Gastrocnemius medialis (tissue), 4 donors: ENCODE measurements at regions not wholly inside any gene's neighbourhood (a gene's known extent, or its start where the extent isn't known, plus 50 kb on each side); places are given as distances from the start of the nearest gene placed in this dataset.

ENCODE experiments used
- ATAC-seq, 2 donors: fragments of 150-250 bp; one replicate each; pipeline ENCODE4 v1.9.1; 2016
- DNase-seq, 2 donors: peaks; one replicate each; pipeline ENCODE4 v3.0.0-alpha.2; 2019
- H3K27ac ChIP-seq, 4 donors: fragments of 200-600 bp; sonication (generic); 1 replicate in 1 of 4; 2 replicates in 3 of 4; pipeline ENCODE4 v1.5.1; 2016 to 2018; ENCODE audit warnings: mild to moderate bottlenecking in 2 of 4, moderate library complexity in 1 of 4
- H3K27me3 ChIP-seq, 3 donors: fragments of 200-600 bp; sonication (generic) in 2 of 3; 1 replicate in 1 of 3; 2 replicates in 2 of 3; pipeline versions ENCODE4 v1.5.1 to v1.6.0; 2016 to 2019; ENCODE audit warnings: mild to moderate bottlenecking in 1 of 3, moderate library complexity in 1 of 3
- H3K36me3 ChIP-seq, 2 donors: fragments of 200-600 bp; sonication (generic) in 1 of 2; one replicate each; pipeline ENCODE4 v1.5.1; 2017 to 2018
- H3K4me1 ChIP-seq, 2 donors: fragments of 200-600 bp; sonication (generic) in 1 of 2; one replicate each; pipeline ENCODE4 v1.5.1; 2016 to 2017; ENCODE audit warnings: mild to moderate bottlenecking in 2 of 2
- H3K4me3 ChIP-seq, 4 donors: fragments of 200-600 bp; sonication (generic) in 3 of 4; 1 replicate in 1 of 4; 2 replicates in 3 of 4; pipeline ENCODE4 v1.5.1; 2016 to 2019; ENCODE audit warnings: mild to moderate bottlenecking in 2 of 4
- H3K9me3 ChIP-seq, 3 donors: fragments of 200-600 bp; sonication (generic) in 2 of 3; 1 replicate in 1 of 3; 2 replicates in 2 of 3; pipeline ENCODE4 v1.5.1; 2016 to 2019
- POLR2A ChIP-seq, 2 donors: fragments of 450-650 bp; IDR thresholded peaks; one replicate each; pipeline ENCODE4 v1.6.1; 2017; ENCODE audit warnings: antibody characterized with exemption in 2 of 2, mild to moderate bottlenecking in 2 of 2, moderate library complexity in 2 of 2
- in situ Hi-C, 4 donors: fragments of 200-750 bp; cut with MboI; loops; one replicate each; pipeline versions ENCODE4 v1.15.0 to v1.8.0; 2017; ENCODE audit warnings: low sequenced_read_pairs in 4 of 4
- intact Hi-C: fragments of 100-400 bp; cut with DNase I; formaldehyde crosslinking; loops from one replicate; pipeline ENCODE4 v1.15.1; 2023; ENCODE audit warnings: low total_unique reads
- TF ChIP-seq, protein P1 (sequence below), 5 experiments: fragments of 450-650 bp in 3 of 5; fragments of 200-600 bp in 2 of 5; sonication (generic) in 2 of 5; IDR thresholded peaks in 4 of 5; conservative IDR thresholded peaks in 1 of 5; 1 replicate in 4 of 5; 2 replicates in 1 of 5; pipeline ENCODE4 v1.5.1; 2016 to 2019; ENCODE audit warnings: antibody characterized with exemption in 5 of 5, mild to moderate bottlenecking in 3 of 5, moderate library complexity in 3 of 5

GRCh38 chr5:31137676-31138075, 55.8 kb upstream of the CDH6 start:
- in situ Hi-C loops (no loop called here), intact Hi-C loops (no loop called here)

GRCh38 chr5:31135542-31135941, 57.9 kb upstream of the CDH6 start:
- H3K27ac ChIP-seq = no peak overlapping the region
- in situ Hi-C loops (no loop called here), intact Hi-C loops (no loop called here)
- DNase-seq = no peak
- H3K9me3 ChIP-seq = no peaks in the 10 kb centered on the region
- no peaks in the 10 kb centered on the region for H3K27me3 ChIP-seq
- no peaks in the 10 kb centered on the region for H3K4me1 ChIP-seq
- H3K4me3 ChIP-seq = no peak overlapping the region
- no peaks in the 10 kb centered on the region for H3K36me3 ChIP-seq
- no peak for ATAC-seq
- TF ChIP-seq, protein P1, sequence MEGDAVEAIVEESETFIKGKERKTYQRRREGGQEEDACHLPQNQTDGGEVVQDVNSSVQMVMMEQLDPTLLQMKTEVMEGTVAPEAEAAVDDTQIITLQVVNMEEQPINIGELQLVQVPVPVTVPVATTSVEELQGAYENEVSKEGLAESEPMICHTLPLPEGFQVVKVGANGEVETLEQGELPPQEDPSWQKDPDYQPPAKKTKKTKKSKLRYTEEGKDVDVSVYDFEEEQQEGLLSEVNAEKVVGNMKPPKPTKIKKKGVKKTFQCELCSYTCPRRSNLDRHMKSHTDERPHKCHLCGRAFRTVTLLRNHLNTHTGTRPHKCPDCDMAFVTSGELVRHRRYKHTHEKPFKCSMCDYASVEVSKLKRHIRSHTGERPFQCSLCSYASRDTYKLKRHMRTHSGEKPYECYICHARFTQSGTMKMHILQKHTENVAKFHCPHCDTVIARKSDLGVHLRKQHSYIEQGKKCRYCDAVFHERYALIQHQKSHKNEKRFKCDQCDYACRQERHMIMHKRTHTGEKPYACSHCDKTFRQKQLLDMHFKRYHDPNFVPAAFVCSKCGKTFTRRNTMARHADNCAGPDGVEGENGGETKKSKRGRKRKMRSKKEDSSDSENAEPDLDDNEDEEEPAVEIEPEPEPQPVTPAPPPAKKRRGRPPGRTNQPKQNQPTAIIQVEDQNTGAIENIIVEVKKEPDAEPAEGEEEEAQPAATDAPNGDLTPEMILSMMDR (IDR thresholded peaks at IDR 0.05 in 4 of 5, conservative IDR thresholded peaks at IDR 0.05 in 1 of 5) = no peak
- no peak for TF ChIP-seq POLR2A (IDR thresholded peaks at IDR 0.05)

More at GRCh38 chr5:31137676-31138075, 55.8 kb upstream of the CDH6 start:
- DNase-seq (no peak), ATAC-seq (no peak)
- H3K36me3 ChIP-seq = no peaks in the 10 kb centered on the region
- no peaks in the 10 kb centered on the region for H3K4me1 ChIP-seq
- no peaks in the 10 kb centered on the region for H3K9me3 ChIP-seq
- H3K27ac ChIP-seq = no peak overlapping the region
- TF ChIP-seq, protein P1 (IDR thresholded peaks at IDR 0.05 in 4 of 5, conservative IDR thresholded peaks at IDR 0.05 in 1 of 5) = no peak
- TF ChIP-seq POLR2A (IDR thresholded peaks at IDR 0.05) = no peak
- no peak overlapping the region for H3K4me3 ChIP-seq
- no peaks in the 10 kb centered on the region for H3K27me3 ChIP-seq

GRCh38 chr5:31133488-31133887, 60.0 kb upstream of the CDH6 start:
- no peak overlapping the region for H3K4me3 ChIP-seq
- H3K4me1 ChIP-seq = no peaks in the 10 kb centered on the region
- DNase-seq (no peak), ATAC-seq (no peak)
- intact Hi-C loops = no loop called here
- no peaks in the 10 kb centered on the region for H3K9me3 ChIP-seq
- in situ Hi-C loops = no loop called here
- H3K27ac ChIP-seq = no peak overlapping the region
- no peaks in the 10 kb centered on the region for H3K36me3 ChIP-seq
- no peaks in the 10 kb centered on the region for H3K27me3 ChIP-seq
- TF ChIP-seq, protein P1 (IDR thresholded peaks at IDR 0.05 in 4 of 5, conservative IDR thresholded peaks at IDR 0.05 in 1 of 5) = no peak
- no peak for TF ChIP-seq POLR2A (IDR thresholded peaks at IDR 0.05)

DNA sequence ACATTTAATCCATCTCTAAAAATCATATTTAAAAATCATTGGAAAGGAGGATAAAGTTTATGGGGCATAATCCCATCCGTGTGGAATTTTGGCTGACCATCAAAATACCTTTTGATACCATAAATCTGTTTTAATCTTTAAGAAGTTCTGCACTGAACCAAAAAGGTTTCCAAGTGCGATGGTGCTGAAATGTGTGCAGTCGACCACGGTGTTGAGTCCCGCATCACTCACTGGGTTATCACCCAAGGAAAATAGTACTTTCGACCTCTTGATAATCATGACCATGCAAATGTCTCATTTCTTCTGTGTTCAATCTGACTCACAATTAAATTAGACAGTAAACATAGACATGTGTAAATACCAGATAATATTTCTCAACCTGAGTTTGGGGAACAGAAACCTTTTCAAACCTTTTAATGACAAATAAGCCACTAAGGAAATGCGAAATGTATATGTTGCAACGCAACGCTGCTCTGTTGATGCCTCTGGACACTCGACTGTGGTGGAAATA, 62.0 kb upstream of the CDH6 start:
- H3K27me3 ChIP-seq = no peaks in the 10 kb centered on the region
- intact Hi-C loops = no loop called here
- H3K36me3 ChIP-seq = no peaks in the 10 kb centered on the region
- TF ChIP-seq, protein P1 (IDR thresholded peaks at IDR 0.05 in 4 of 5, conservative IDR thresholded peaks at IDR 0.05 in 1 of 5) = no peak
- no peak for TF ChIP-seq POLR2A (IDR thresholded peaks at IDR 0.05)
- no peak for DNase-seq
- no peak overlapping the region for H3K4me3 ChIP-seq
- H3K4me1 ChIP-seq = no peaks in the 10 kb centered on the region
- no peak for ATAC-seq
- in situ Hi-C loops = no loop called here
- H3K9me3 ChIP-seq = no peaks in the 10 kb centered on the region
- no peak overlapping the region for H3K27ac ChIP-seq

DNA sequence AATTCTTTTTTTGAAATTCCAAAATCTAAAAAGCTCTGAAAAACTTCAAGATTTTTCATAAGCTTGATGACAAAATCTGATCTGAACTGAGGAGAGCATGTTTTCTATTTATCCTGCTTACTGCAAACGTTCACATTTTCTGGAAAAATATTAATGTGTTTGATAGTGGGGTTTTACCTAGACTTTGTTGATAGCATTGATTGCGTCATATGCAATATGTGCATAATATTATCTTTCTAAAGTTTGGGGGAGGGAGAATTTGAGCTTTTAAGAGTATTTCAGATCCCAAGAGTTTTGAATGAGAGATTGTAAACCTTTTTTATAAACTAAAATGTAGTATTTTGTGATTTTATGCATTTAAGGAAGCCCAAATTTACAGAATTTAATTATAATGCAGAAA, 62.8 kb upstream of the CDH6 start:
- H3K9me3 ChIP-seq = no peaks in the 10 kb centered on the region
- no peaks in the 10 kb centered on the region for H3K36me3 ChIP-seq
- intact Hi-C loops = no loop called here
- in situ Hi-C loops = no loop called here
- H3K4me1 ChIP-seq = no peaks in the 10 kb centered on the region
- ATAC-seq (no peak), DNase-seq (no peak)
- H3K27ac ChIP-seq = no peak overlapping the region
- TF ChIP-seq, protein P1 (IDR thresholded peaks at IDR 0.05 in 4 of 5, conservative IDR thresholded peaks at IDR 0.05 in 1 of 5) = no peak
- TF ChIP-seq POLR2A (IDR thresholded peaks at IDR 0.05) = no peak
- H3K27me3 ChIP-seq = no peaks in the 10 kb centered on the region
- no peak overlapping the region for H3K4me3 ChIP-seq
